ENCODE measurements at regions not wholly inside any gene's neighbourhood (a gene's known extent, or its start where the extent isn't known, plus 50 kb on each side); places are given as distances from the start of the nearest gene placed in this dataset.
A peak's percentile ranks its signal among the peaks of the same experiment; 100 is the strongest.

DNA sequence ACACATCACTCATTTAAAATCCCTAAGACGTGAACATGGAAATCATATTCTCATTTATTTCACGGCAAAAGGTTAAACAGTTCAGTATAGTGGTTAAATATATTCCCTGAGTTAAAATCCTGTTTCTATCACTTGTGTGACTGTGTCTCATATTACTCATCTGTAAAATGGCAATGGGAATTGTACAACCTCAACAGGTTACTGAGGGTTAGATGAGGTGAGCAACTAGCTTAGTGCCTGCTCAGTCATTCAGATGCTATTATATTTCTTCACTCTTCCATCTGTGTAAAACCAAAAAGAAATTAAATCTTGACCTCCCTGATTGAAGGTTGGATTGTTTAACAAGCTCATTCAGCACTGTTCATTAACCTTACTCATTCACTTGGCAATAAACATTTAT, 212.4 kb upstream of the STK17B start:
- H3K27me3 Mint-ChIP-seq (ENCODE audit: low read depth) = peaks cover 6% of the 10 kb centered on the region
- no peaks in the 10 kb centered on the region for H3K9me3 Mint-ChIP-seq
- no peaks in the 10 kb centered on the region for H3K36me3 Mint-ChIP-seq (ENCODE audit: low read depth)
- H3K4me3 Mint-ChIP-seq = no peak overlapping the region
- H3K27ac Mint-ChIP-seq = no peak overlapping the region
- H3K4me1 Mint-ChIP-seq (ENCODE audit: low read depth) = no peaks in the 10 kb centered on the region

DNA sequence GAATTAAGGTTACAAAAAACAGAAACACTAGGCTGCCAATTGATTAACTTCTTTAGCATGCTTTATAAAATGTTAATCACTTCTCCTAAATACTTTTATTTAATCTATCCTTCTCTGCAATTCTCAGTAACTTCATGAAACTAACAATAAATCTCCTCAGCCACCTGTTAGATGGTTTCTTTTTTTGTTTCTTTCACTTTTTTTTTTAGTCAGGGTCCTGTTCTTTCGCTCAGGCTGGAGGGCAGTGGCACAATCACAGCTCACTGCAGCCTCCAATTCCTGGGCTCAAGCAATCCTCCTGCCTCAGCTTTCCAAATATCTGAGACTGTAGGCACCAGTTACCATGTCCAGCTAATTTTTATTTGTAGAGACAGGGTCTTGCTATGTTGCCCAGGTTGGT, 213.4 kb upstream of the STK17B start:
- H3K9me3 Mint-ChIP-seq = no peaks in the 10 kb centered on the region
- H3K4me3 Mint-ChIP-seq = no peak overlapping the region
- H3K4me1 Mint-ChIP-seq (ENCODE audit: low read depth) = no peaks in the 10 kb centered on the region
- no peak overlapping the region for H3K27ac Mint-ChIP-seq
- no peaks in the 10 kb centered on the region for H3K36me3 Mint-ChIP-seq (ENCODE audit: low read depth)
- no peaks in the 10 kb centered on the region for H3K27me3 Mint-ChIP-seq (ENCODE audit: low read depth)

DNA sequence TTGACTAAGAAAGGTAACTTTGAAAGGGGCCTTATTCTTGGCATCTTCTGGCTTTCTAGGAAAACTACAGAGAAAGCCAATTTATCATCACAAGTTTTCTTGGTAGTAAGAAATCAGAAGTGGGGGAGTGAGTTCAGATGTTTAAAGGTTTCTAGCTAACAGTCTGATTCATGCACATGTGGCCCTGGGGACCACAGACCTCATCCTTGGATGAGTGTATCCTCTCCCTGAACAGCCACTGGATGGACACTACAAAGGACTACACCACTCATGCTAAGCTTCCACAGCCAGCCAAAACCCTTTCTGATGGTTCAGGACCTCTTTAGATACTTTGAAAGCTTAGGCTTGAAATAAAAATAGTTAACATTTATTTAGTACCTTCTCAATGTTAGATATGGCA, 218.3 kb upstream of the STK17B start:
- Mint-ChIP-seq H3K4me3 (no peak overlapping the region), H3K9me3 (peaks cover 3% of the 10 kb centered on the region), H3K4me1 (ENCODE audit: low read depth) (no peaks in the 10 kb centered on the region), H3K27me3 (ENCODE audit: low read depth) (no peaks in the 10 kb centered on the region), H3K36me3 (ENCODE audit: low read depth) (no peaks in the 10 kb centered on the region), H3K27ac (no peak overlapping the region)

DNA sequence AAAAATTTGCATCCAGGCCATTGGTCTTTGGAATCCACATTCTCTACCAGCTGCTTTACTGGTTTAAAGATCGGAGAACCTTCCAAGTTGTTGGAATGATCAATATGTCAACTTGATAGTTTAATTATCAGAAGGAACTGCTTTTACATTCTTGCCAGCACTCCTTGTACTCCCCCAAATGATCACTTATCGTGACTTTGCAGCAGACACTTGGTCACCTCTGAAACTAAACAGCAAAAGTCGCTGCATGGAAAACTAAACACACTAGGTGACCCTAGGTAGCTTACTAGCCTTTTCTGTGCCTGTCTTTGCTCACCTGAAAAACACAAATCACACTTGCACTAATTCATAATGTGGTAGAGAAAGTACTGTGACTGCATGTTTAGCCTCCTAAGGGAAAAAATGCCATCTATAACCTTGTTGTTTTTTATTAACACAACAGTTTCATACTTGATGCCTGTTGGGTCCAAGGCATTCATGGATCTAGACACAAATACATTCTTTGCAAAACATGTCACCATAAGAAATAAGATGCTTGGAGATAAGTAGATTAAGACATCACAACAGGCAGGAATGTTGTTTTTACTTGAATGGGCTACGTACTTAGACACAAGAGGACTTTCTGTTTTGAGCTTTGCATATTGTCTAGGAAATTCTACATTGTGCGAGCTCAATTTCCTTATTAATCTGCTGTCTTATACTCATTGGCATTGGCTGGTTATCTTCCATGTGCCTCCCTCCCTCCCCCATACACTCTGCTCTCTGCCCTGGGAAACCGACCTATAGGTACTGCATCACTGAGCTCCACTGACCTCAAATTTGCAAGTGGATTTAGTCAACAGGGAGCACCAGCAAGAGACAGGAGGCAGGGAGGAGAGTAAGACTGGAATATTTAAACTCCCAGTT, 219.1 kb upstream of the STK17B start:
- H3K36me3 Mint-ChIP-seq (ENCODE audit: low read depth) = no peaks in the 10 kb centered on the region
- H3K4me1 Mint-ChIP-seq (ENCODE audit: low read depth) = no peaks in the 10 kb centered on the region
- no peak overlapping the region for H3K4me3 Mint-ChIP-seq
- no peaks in the 10 kb centered on the region for H3K27me3 Mint-ChIP-seq (ENCODE audit: low read depth)
- H3K27ac Mint-ChIP-seq = no peak overlapping the region
- H3K9me3 Mint-ChIP-seq = peaks cover 3% of the 10 kb centered on the region

DNA sequence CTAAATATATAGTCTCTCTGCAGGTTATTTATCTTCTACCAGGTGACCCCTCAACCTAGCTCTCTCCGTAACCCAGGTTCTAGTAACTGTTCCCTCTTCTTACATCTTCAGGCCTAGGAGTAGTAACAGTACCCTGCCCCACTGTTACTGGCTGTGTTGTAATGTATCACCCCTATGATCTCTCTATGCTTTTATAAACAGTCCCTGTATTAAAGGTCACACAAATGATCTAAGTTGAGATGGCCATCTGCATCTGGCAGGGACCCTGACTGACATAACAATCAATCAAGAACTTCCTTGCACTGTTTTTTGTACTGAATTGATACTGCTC, 219.7 kb upstream of the STK17B start:
- Mint-ChIP-seq H3K9me3 (peaks cover 3% of the 10 kb centered on the region), H3K27me3 (ENCODE audit: low read depth) (no peaks in the 10 kb centered on the region), H3K36me3 (ENCODE audit: low read depth) (no peaks in the 10 kb centered on the region), H3K4me3 (no peak overlapping the region), H3K4me1 (ENCODE audit: low read depth) (no peaks in the 10 kb centered on the region), H3K27ac (no peak overlapping the region)

DNA sequence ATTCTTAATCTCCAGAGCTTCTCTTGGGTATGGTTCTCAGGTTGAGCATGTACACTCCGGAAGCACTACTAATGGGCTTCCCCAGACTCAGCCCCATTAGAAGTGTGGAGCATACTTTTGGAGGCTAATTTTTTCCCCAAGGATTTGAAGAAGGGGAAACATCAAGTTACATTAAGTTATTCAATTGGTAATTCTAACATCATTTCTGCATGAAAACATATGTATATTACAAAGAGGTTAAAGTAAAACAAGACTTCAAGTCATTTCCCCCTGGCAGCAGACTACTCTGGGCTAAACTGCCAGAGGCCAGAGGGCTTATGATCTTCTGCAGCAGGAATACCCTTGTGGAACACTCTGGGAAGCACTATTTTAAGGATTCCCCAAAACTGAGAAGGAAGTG, 227.7 kb upstream of the STK17B start:
- no peaks in the 10 kb centered on the region for H3K4me1 Mint-ChIP-seq (ENCODE audit: low read depth)
- no peak overlapping the region for H3K4me3 Mint-ChIP-seq
- H3K27ac Mint-ChIP-seq = no peak overlapping the region
- H3K9me3 Mint-ChIP-seq = peaks cover 3% of the 10 kb centered on the region
- no peaks in the 10 kb centered on the region for H3K27me3 Mint-ChIP-seq (ENCODE audit: low read depth)
- H3K36me3 Mint-ChIP-seq (ENCODE audit: low read depth) = no peaks in the 10 kb centered on the region

DNA sequence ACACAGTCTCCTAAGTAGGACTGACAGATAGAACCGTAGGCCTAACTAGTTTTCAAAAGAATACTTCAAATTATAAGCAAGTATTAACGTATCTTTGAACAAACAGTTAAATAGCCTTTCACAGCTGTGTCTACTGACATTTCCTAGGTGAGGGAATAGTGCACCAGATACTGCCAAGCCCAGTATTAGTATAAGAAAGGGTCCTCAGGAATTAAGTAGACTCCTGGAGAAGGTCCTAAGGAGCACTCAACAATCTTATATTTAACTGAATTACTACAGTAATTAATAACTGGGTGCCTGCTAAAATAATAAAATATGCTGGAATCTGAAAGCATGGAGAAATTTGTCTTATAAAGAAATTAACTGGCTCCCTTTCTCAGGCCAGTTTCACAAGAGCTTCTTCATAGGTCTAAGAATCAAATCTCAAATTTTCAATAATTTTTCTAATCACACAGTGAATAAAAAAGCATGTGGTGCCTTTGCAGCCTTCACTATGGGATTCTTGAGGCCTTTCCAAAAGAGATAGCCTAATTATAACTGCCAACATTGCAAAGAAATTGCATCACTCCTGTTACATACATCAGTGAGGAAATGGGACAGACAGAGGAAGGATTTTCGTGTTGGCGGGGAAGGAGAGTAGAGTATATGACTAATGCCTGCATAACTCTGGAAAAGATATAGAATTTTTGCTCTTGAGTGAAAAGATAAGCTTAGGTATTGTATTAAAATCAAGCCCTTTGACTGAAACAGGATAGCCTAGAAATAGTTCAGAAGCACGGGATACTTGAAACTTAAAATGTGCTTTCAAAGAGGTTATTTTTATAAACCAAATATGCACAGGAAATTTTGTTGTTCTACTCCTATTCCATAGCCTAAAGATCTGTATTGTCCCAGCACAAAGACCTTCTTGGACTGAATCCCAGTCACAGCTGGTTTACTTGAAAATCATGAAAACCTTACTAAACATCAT, 228.6 kb upstream of the STK17B start:
- no peaks in the 10 kb centered on the region for H3K36me3 Mint-ChIP-seq (ENCODE audit: low read depth)
- no peaks in the 10 kb centered on the region for H3K9me3 Mint-ChIP-seq
- H3K4me1 Mint-ChIP-seq (ENCODE audit: low read depth) = no peaks in the 10 kb centered on the region
- no peaks in the 10 kb centered on the region for H3K27me3 Mint-ChIP-seq (ENCODE audit: low read depth)
- no peak overlapping the region for H3K4me3 Mint-ChIP-seq
- no peak overlapping the region for H3K27ac Mint-ChIP-seq

DNA sequence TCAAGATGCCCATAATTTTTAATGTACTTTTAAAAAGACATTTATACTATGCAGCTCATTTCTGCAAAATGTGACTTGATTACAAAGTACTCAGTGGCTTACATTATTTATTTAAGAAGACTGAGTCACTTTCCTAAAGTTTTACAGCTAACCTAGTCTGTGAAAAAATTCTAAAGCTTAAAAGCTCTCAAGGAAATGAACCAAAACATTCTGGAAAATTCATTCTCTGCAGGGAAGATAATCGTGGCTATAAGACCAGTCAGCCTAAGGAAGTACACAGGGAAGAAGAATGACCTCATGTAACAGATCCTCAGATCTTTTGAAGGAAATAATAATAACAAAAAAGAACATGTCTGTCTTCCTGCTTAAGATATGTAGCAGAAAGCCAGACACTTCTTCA, 232.1 kb upstream of the STK17B start:
- Mint-ChIP-seq H3K4me3 (no peak overlapping the region), H3K27ac (no peak overlapping the region), H3K27me3 (ENCODE audit: low read depth) (peaks cover 7% of the 10 kb centered on the region), H3K4me1 (ENCODE audit: low read depth) (no peaks in the 10 kb centered on the region), H3K9me3 (no peaks in the 10 kb centered on the region), H3K36me3 (ENCODE audit: low read depth) (no peaks in the 10 kb centered on the region)

DNA sequence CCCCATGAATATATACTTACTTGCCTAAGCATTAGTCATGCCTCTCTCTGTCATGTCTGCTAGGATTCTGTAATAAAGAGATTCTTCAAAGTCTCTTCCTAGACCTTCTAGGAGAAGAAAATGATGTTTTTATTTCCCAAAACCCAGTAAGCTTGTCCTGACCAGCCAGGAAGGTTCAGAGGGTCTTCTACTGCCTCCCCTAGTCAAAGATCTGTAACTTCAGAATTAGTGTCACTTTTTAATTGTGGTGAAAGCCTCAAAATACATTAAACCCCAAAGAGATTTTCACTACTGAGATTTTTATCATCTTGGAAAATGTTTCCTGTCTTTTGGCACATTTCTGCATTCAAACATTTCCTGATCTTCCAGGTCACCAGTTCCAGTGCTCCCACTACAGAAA, 232.9 kb upstream of the STK17B start:
- H3K27ac Mint-ChIP-seq = no peak overlapping the region
- no peak overlapping the region for H3K4me3 Mint-ChIP-seq
- no peaks in the 10 kb centered on the region for H3K36me3 Mint-ChIP-seq (ENCODE audit: low read depth)
- H3K27me3 Mint-ChIP-seq (ENCODE audit: low read depth) = peaks cover 7% of the 10 kb centered on the region
- H3K4me1 Mint-ChIP-seq (ENCODE audit: low read depth) = no peaks in the 10 kb centered on the region
- H3K9me3 Mint-ChIP-seq = no peaks in the 10 kb centered on the region

DNA sequence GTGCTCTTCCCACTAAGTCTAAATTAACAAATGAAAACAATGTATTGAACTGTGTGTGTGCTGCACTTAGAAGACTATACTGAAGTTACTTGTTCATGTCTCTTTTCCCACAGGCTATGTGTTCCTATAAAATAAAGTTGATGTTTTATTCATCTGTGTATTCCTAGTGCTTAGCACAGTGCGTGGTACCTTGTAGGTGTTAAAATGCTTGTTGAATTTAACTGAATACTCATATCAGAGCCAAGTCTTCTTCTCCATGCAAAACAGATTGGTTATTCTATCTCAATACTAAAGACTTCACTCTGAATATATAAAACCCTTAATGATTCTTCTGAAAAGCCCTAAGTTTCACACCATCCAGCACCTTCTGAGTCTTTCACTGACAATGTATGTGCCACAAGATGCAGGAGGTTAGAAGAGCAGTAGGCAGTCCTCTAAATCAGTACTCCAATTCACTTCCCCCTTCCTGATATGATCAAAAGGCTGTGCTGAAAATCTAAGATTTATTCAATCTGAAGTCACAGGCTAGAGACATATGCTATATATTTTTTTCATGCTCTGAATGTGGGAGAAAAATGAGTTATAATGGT, 231.7 kb upstream of the CCDC150 start:
- Mint-ChIP-seq H3K9me3 (no peaks in the 10 kb centered on the region), H3K36me3 (ENCODE audit: low read depth) (no peaks in the 10 kb centered on the region), H3K27me3 (ENCODE audit: low read depth) (peaks cover 7% of the 10 kb centered on the region), H3K4me1 (ENCODE audit: low read depth) (no peaks in the 10 kb centered on the region), H3K27ac (no peak overlapping the region), H3K4me3 (no peak overlapping the region)

DNA sequence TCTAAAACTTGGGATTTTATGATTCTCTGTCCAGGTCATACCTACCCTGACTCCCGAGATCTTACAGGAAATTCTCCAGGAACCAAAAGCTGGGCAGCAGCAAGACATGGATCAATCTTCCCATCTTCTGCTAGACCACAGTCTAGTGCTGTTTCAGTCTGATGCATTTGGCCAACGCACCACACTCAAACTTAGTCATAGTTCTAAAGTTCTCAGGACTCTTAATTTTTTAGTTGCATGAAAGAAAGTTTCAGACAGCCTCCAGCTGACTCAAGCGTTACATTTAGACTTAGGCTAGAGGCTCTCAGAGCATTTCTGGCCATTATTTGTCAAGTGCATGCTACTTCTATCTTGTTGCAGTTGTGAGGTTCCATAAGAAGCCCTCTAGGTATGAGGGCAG, 230.1 kb upstream of the CCDC150 start:
- Mint-ChIP-seq H3K27me3 (ENCODE audit: low read depth) (peaks cover 7% of the 10 kb centered on the region), H3K4me3 (no peak overlapping the region), H3K36me3 (ENCODE audit: low read depth) (no peaks in the 10 kb centered on the region), H3K9me3 (no peaks in the 10 kb centered on the region), H3K4me1 (ENCODE audit: low read depth) (no peaks in the 10 kb centered on the region), H3K27ac (no peak overlapping the region)

DNA sequence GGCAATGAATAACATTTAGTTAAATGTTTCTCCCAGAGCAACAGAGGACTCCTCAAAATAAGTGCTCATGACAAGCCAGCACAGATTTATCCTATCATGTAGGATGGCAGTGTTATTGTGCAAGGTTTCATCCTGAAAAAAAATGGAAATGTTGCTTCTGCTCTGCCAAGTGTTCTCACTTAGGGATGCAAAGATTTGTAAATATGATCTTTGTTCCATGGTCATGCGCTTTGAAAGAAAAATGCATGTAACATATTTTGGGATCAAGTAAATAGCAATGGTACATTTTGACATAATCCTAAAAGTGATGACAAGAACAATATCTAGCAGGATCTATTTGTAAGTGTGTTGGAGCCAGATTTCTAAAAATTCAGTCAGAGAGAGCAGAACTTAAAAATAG, 229.5 kb upstream of the CCDC150 start:
- Mint-ChIP-seq H3K27me3 (ENCODE audit: low read depth) (peaks cover 7% of the 10 kb centered on the region), H3K4me3 (no peak overlapping the region), H3K36me3 (ENCODE audit: low read depth) (no peaks in the 10 kb centered on the region), H3K4me1 (ENCODE audit: low read depth) (peaks cover under 1% of the 10 kb centered on the region), H3K9me3 (no peaks in the 10 kb centered on the region), H3K27ac (no peak overlapping the region)

DNA sequence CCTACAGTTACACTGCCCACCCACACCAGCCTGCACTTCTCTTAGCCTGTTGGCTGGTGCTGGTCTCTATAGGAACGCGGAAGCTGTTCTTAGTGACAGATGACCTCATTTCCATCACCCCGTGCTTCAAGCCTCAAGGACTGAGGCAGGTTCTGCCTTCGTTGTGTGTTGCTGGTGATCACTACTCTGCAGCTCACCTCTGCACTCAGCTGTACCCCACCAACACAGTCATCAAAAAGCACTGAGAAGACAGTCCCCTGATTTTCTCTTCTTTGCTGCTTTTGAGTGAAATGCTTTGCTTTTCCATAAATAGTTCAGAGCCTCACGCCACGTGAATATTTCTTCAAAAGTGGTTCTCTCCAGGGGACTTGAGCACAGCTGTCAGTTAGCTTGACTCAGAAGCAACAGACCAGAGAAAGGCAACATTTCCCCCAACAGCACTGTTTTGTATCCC, 225.7 kb upstream of the CCDC150 start:
- no peak overlapping the region for H3K4me3 Mint-ChIP-seq
- no peaks in the 10 kb centered on the region for H3K9me3 Mint-ChIP-seq
- H3K27me3 Mint-ChIP-seq (ENCODE audit: low read depth) = peaks cover 4% of the 10 kb centered on the region
- peaks cover 8% of the 10 kb centered on the region for H3K4me1 Mint-ChIP-seq (ENCODE audit: low read depth)
- H3K36me3 Mint-ChIP-seq (ENCODE audit: low read depth) = no peaks in the 10 kb centered on the region
- no peak overlapping the region for H3K27ac Mint-ChIP-seq

DNA sequence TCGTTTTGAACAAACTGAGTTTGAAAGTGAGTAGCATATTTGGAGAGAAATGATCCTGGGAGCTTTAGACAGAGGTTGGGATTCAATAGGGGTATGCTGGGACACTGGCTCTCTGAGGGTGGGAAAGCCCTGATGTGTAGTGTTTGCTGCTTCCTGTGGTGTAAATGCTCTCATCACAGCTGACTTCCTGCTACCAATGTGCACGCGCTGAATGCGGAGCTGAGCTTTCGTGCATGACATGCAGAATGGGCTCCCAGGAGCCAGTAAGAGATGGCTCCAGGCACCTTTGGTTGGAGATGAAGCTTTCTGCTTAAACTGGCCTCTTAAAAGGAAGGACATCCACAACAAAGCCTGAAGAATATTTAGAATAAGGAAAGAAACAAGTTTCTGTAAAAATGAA, 224.1 kb upstream of the CCDC150 start:
- H3K36me3 Mint-ChIP-seq (ENCODE audit: low read depth) = no peaks in the 10 kb centered on the region
- H3K27me3 Mint-ChIP-seq (ENCODE audit: low read depth) = peaks cover 14% of the 10 kb centered on the region
- H3K9me3 Mint-ChIP-seq = no peaks in the 10 kb centered on the region
- no peak overlapping the region for H3K27ac Mint-ChIP-seq
- peaks cover 8% of the 10 kb centered on the region for H3K4me1 Mint-ChIP-seq (ENCODE audit: low read depth)
- H3K4me3 Mint-ChIP-seq = peak overlapping the region; percentile 47

All from T-helper 1 cell treated with Interleukin-12 subunit alpha and Interleukin-12 subunit beta and Interleukin-4 antibody, amounts not matched to agents 30 μg/mL and 1 μg/mL, for 36 hours (primary cell).